Brain microvascular endothelial cell (primary cell): ENCODE measurements at regions not wholly inside any gene's neighbourhood (a gene's known extent, or its start where the extent isn't known, plus 50 kb on each side); places are given as distances from the start of the nearest gene placed in this dataset.
"Not testable (repeated sequence)": the region's sequence is repeated elsewhere in the genome, so short reads cannot be mapped to it uniquely, and the experiment has no call there.

Experiments
- DNase-seq: peaks from one replicate; pipeline ENCODE4 v3.0.0-alpha.2; 2020
- H3K27ac ChIP-seq: fragments of 250-450 bp; sonication (Bioruptor Pico); 2 replicates; pipeline ENCODE4 v1.5.1; 2020; ENCODE audit warnings: mild to moderate bottlenecking, moderate library complexity
- H3K27me3 ChIP-seq: fragments of 250-450 bp; sonication (Bioruptor Pico); replicated peaks from 2 replicates; pipeline ENCODE4 v1.5.1; 2020; ENCODE audit warnings: mild to moderate bottlenecking
- H3K36me3 ChIP-seq: fragments of 250-450 bp; sonication (Bioruptor Pico); replicated peaks from 2 replicates; pipeline ENCODE4 v1.5.1; 2020; ENCODE audit warnings: mild to moderate bottlenecking
- H3K4me3 ChIP-seq: 2 replicates; pipeline ENCODE4 v1.5.1; 2011; ENCODE audit warnings: low read depth, mild to moderate bottlenecking, control low read depth, low read length, moderate library complexity
- CTCF ChIP-seq: IDR thresholded peaks from 2 replicates; pipeline ENCODE4 v1.5.1; 2011; ENCODE audit warnings: low read depth, mild to moderate bottlenecking, moderate library complexity, low read length, control low read depth, inconsistent platforms; ENCODE audit errors: missing control alignments
- in situ Hi-C: cut with HindIII; loops from 2 replicates; pipeline ENCODE4 v1.10.0; 2017; ENCODE audit warnings: low sequenced_read_pairs, low pct_ligation_motif_present

- Histone ChIP-seq H3K36me3 (no peaks in the 10 kb centered on the region), H3K27ac (no peak overlapping the region), H3K27me3 (no peaks in the 10 kb centered on the region), H3K4me3 (no peak overlapping the region)
- in situ Hi-C loops, result no loop called here
- TF ChIP-seq CTCF, result no peak
- DNase-seq, result no peak
Measured at GRCh38 chr7:9391221-9391620, 957.8 kb downstream of the NXPH1 start.

GRCh38 chr7:9391984-9392383 lies 958.6 kb downstream of the NXPH1 start:
- Histone ChIP-seq H3K4me3 (no peak overlapping the region), H3K36me3 (no peaks in the 10 kb centered on the region), H3K27me3 (no peaks in the 10 kb centered on the region), H3K27ac (no peak overlapping the region)
- TF ChIP-seq CTCF, result no peak
- in situ Hi-C loops, result no loop called here
- DNase-seq, result no peak

GRCh38 chr7:9404386-9404785 lies 971.0 kb downstream of the NXPH1 start:
- DNase-seq, H3K4me3 ChIP-seq, in situ Hi-C loops, H3K27ac ChIP-seq, H3K36me3 ChIP-seq, H3K27me3 ChIP-seq: not testable (repeated sequence)

- Histone ChIP-seq H3K36me3 (no peaks in the 10 kb centered on the region), H3K27me3 (no peaks in the 10 kb centered on the region), H3K27ac (no peak overlapping the region), H3K4me3 (no peak overlapping the region)
- in situ Hi-C loops, result no loop called here
- no peak for DNase-seq
- no peak for TF ChIP-seq CTCF
Measured at GRCh38 chr7:9407816-9408215, 974.4 kb downstream of the NXPH1 start.

GRCh38 chr7:9453521-9453920 lies 1020.1 kb downstream of the NXPH1 start:
- TF ChIP-seq CTCF, result no peak
- Histone ChIP-seq H3K27ac (no peak overlapping the region), H3K36me3 (no peaks in the 10 kb centered on the region), H3K27me3 (no peaks in the 10 kb centered on the region), H3K4me3 (no peak overlapping the region)
- DNase-seq, result no peak
- in situ Hi-C loops, result no loop called here

- in situ Hi-C loops, result no loop called here
- Histone ChIP-seq H3K4me3 (no peak overlapping the region), H3K27ac (no peak overlapping the region), H3K27me3 (no peaks in the 10 kb centered on the region), H3K36me3 (no peaks in the 10 kb centered on the region)
- no peak for TF ChIP-seq CTCF
- peak; percentile 77 for DNase-seq
Measured at GRCh38 chr7:9488555-9488954, 1055.1 kb downstream of the NXPH1 start.
